Epithelial cell of prostate (primary cell): ENCODE measurements at regions not wholly inside any gene's neighbourhood (a gene's known extent, or its start where the extent isn't known, plus 50 kb on each side); places are given as distances from the start of the nearest gene placed in this dataset.
A peak's percentile ranks its signal among the peaks of the same experiment; 100 is the strongest.
"Not testable (repeated sequence)": the region's sequence is repeated elsewhere in the genome, so short reads cannot be mapped to it uniquely, and the experiment has no call there.

ENCODE experiments used
- DNase-seq: peaks from one replicate; pipeline ENCODE4 v3.0.0-alpha.2; 2011; ENCODE audit warnings: low read depth, low spot score
- H3K27ac ChIP-seq: fragments of 450-650 bp; 2 replicates; pipeline ENCODE4 v1.5.1; 2017; ENCODE audit warnings: mild to moderate bottlenecking

- DNase-seq = no peak
- H3K27ac ChIP-seq = no peak overlapping the region
Measured at GRCh38 chr5:101142102-101142501, 239.0 kb upstream of the ST8SIA4 start.

GRCh38 chr5:101136454-101136853 lies 233.4 kb upstream of the ST8SIA4 start:
- no peak overlapping the region for H3K27ac ChIP-seq
- no peak for DNase-seq

- H3K27ac ChIP-seq = no peak overlapping the region
- no peak for DNase-seq
Measured at GRCh38 chr5:101123363-101123762, 220.3 kb upstream of the ST8SIA4 start.

GRCh38 chr5:101112645-101113044 lies 209.6 kb upstream of the ST8SIA4 start:
- DNase-seq = no peak

GRCh38 chr5:101103874-101104273 lies 200.8 kb upstream of the ST8SIA4 start:
- H3K27ac ChIP-seq = no peak overlapping the region
- DNase-seq = no peak

More at GRCh38 chr5:101112645-101113044, 209.6 kb upstream of the ST8SIA4 start:
- H3K27ac ChIP-seq = no peak overlapping the region

- peak; percentile 1 for DNase-seq
- H3K27ac ChIP-seq = no peak overlapping the region
Measured at GRCh38 chr5:101102506-101102905, 199.4 kb upstream of the ST8SIA4 start.

GRCh38 chr5:101091902-101092301 lies 188.8 kb upstream of the ST8SIA4 start:
- no peak for DNase-seq
- no peak overlapping the region for H3K27ac ChIP-seq

- DNase-seq = no peak
- H3K27ac ChIP-seq = no peak overlapping the region
Measured at GRCh38 chr5:101084353-101084752, 181.3 kb upstream of the ST8SIA4 start.

GRCh38 chr5:101080462-101081240 lies 177.6 kb upstream of the ST8SIA4 start:
- no peak overlapping the region for H3K27ac ChIP-seq
- no peak for DNase-seq

- H3K27ac ChIP-seq = no peak overlapping the region
- DNase-seq = no peak
Measured at GRCh38 chr5:101068298-101068697, 165.2 kb upstream of the ST8SIA4 start.

GRCh38 chr5:101067429-101067828 lies 164.3 kb upstream of the ST8SIA4 start:
- H3K27ac ChIP-seq = no peak overlapping the region
- DNase-seq = no peak

GRCh38 chr5:101062902-101063301 lies 159.8 kb upstream of the ST8SIA4 start:
- no peak for DNase-seq
- no peak overlapping the region for H3K27ac ChIP-seq

GRCh38 chr5:101047181-101047580 lies 144.1 kb upstream of the ST8SIA4 start:
- no peak for DNase-seq
- H3K27ac ChIP-seq = no peak overlapping the region

GRCh38 chr5:101045689-101046088 lies 142.6 kb upstream of the ST8SIA4 start:
- DNase-seq = no peak
- no peak overlapping the region for H3K27ac ChIP-seq

- not testable (repeated sequence) for H3K27ac ChIP-seq, DNase-seq
Measured at GRCh38 chr5:101040002-101040401, 136.9 kb upstream of the ST8SIA4 start.

GRCh38 chr5:101036778-101037177 lies 133.7 kb upstream of the ST8SIA4 start:
- no peak overlapping the region for H3K27ac ChIP-seq

GRCh38 chr5:101035425-101035824 lies 132.3 kb upstream of the ST8SIA4 start:
- no peak for DNase-seq
- no peak overlapping the region for H3K27ac ChIP-seq

More at GRCh38 chr5:101036778-101037177, 133.7 kb upstream of the ST8SIA4 start:
- no peak for DNase-seq

- no peak overlapping the region for H3K27ac ChIP-seq
- DNase-seq = no peak
Measured at GRCh38 chr5:101024299-101024698, 121.2 kb upstream of the ST8SIA4 start.

- no peak for DNase-seq
- no peak overlapping the region for H3K27ac ChIP-seq
Measured at GRCh38 chr5:101018299-101018698, 115.2 kb upstream of the ST8SIA4 start.

GRCh38 chr5:101012880-101013279 lies 109.8 kb upstream of the ST8SIA4 start:
- DNase-seq = no peak
- no peak overlapping the region for H3K27ac ChIP-seq

- H3K27ac ChIP-seq = no peak overlapping the region
- DNase-seq = no peak
Measured at GRCh38 chr5:101009758-101010519, 106.9 kb upstream of the ST8SIA4 start.
